Activated T-cell treated with anti-CD3 and anti-CD28 coated beads, Interleukin-2, amount 50 U/mL, for 24 hours (primary cell): ENCODE measurements at regions not wholly inside any gene's neighbourhood (a gene's known extent, or its start where the extent isn't known, plus 50 kb on each side); places are given as distances from the start of the nearest gene placed in this dataset.

Experiments used
- DNase-seq: peaks from one replicate; pipeline ENCODE4 v3.0.0-alpha.2; 2020
- H3K27ac Mint-ChIP-seq: 2 replicates; pipeline ENCODE4 v1.8.0; 2020; ENCODE audit warnings: mild to moderate bottlenecking, mixed read lengths
- H3K27me3 Mint-ChIP-seq: 2 replicates; pipeline ENCODE4 v1.8.0; 2020; ENCODE audit warnings: mixed read lengths
- H3K36me3 Mint-ChIP-seq: 2 replicates; pipeline ENCODE4 v1.8.0; 2020; ENCODE audit warnings: low read depth, mixed read lengths
- H3K4me1 Mint-ChIP-seq: 2 replicates; pipeline ENCODE4 v1.8.0; 2020; ENCODE audit warnings: low read depth, mixed read lengths
- H3K4me3 Mint-ChIP-seq: 2 replicates; pipeline ENCODE4 v1.8.0; 2020; ENCODE audit warnings: mild to moderate bottlenecking, moderate library complexity, mixed read lengths
- H3K9me3 Mint-ChIP-seq: 2 replicates; pipeline ENCODE4 v1.8.0; 2020; ENCODE audit warnings: mixed read lengths

- Mint-ChIP-seq H3K27me3 (no peaks in the 10 kb centered on the region), H3K4me1 (no peaks in the 10 kb centered on the region), H3K4me3 (no peak overlapping the region), H3K9me3 (no peaks in the 10 kb centered on the region), H3K36me3 (no peaks in the 10 kb centered on the region), H3K27ac (no peak overlapping the region)
- DNase-seq = peak; percentile 9
Observed at GRCh38 chr1:53378061-53378460, 50.2 kb upstream of the LRP8 start.

- H3K36me3 Mint-ChIP-seq = no peaks in the 10 kb centered on the region
- no peaks in the 10 kb centered on the region for H3K9me3 Mint-ChIP-seq
- no peaks in the 10 kb centered on the region for H3K4me1 Mint-ChIP-seq
- H3K27ac Mint-ChIP-seq = no peak overlapping the region
- no peaks in the 10 kb centered on the region for H3K27me3 Mint-ChIP-seq
- peak; percentile 3 for DNase-seq
- H3K4me3 Mint-ChIP-seq = no peak overlapping the region
Observed at GRCh38 chr1:53378932-53379661, 51.2 kb upstream of the LRP8 start.

GRCh38 chr1:53379662-53380002 lies 51.8 kb upstream of the LRP8 start:
- H3K27me3 Mint-ChIP-seq = no peaks in the 10 kb centered on the region
- H3K4me1 Mint-ChIP-seq = no peaks in the 10 kb centered on the region
- DNase-seq = peak; percentile 15
- H3K27ac Mint-ChIP-seq = no peak overlapping the region
- no peak overlapping the region for H3K4me3 Mint-ChIP-seq
- no peaks in the 10 kb centered on the region for H3K9me3 Mint-ChIP-seq
- no peaks in the 10 kb centered on the region for H3K36me3 Mint-ChIP-seq

GRCh38 chr1:53380296-53380695 lies 52.4 kb upstream of the LRP8 start:
- H3K4me3 Mint-ChIP-seq = no peak overlapping the region
- no peak overlapping the region for H3K27ac Mint-ChIP-seq
- no peaks in the 10 kb centered on the region for H3K4me1 Mint-ChIP-seq
- no peaks in the 10 kb centered on the region for H3K36me3 Mint-ChIP-seq
- H3K27me3 Mint-ChIP-seq = no peaks in the 10 kb centered on the region
- peak; percentile 3 for DNase-seq
- H3K9me3 Mint-ChIP-seq = no peaks in the 10 kb centered on the region

- no peak overlapping the region for H3K4me3 Mint-ChIP-seq
- peaks cover 2% of the 10 kb centered on the region for H3K4me1 Mint-ChIP-seq
- no peaks in the 10 kb centered on the region for H3K27me3 Mint-ChIP-seq
- H3K27ac Mint-ChIP-seq = no peak overlapping the region
- no peaks in the 10 kb centered on the region for H3K36me3 Mint-ChIP-seq
- no peaks in the 10 kb centered on the region for H3K9me3 Mint-ChIP-seq
- no peak for DNase-seq
Observed at GRCh38 chr1:53381790-53382401, 54.0 kb upstream of the LRP8 start.

- peaks cover 3% of the 10 kb centered on the region for H3K9me3 Mint-ChIP-seq
- no peak overlapping the region for H3K27ac Mint-ChIP-seq
- no peaks in the 10 kb centered on the region for H3K36me3 Mint-ChIP-seq
- H3K4me3 Mint-ChIP-seq = no peak overlapping the region
- H3K27me3 Mint-ChIP-seq = no peaks in the 10 kb centered on the region
- H3K4me1 Mint-ChIP-seq = peaks cover 2% of the 10 kb centered on the region
- DNase-seq = no peak
Observed at GRCh38 chr1:53383136-53383870, 55.4 kb upstream of the LRP8 start.

GRCh38 chr1:53384796-53385195 lies 56.9 kb upstream of the LRP8 start:
- Mint-ChIP-seq H3K4me3 (no peak overlapping the region), H3K36me3 (no peaks in the 10 kb centered on the region), H3K27ac (no peak overlapping the region), H3K4me1 (peaks cover 2% of the 10 kb centered on the region), H3K9me3 (peaks cover 3% of the 10 kb centered on the region), H3K27me3 (no peaks in the 10 kb centered on the region)
- DNase-seq = no peak

GRCh38 chr1:53385276-53386225 lies 57.7 kb upstream of the LRP8 start:
- no peak for DNase-seq
- H3K4me3 Mint-ChIP-seq = no peak overlapping the region
- H3K4me1 Mint-ChIP-seq = peaks cover 2% of the 10 kb centered on the region
- H3K9me3 Mint-ChIP-seq = peaks cover 3% of the 10 kb centered on the region
- no peaks in the 10 kb centered on the region for H3K36me3 Mint-ChIP-seq
- no peak overlapping the region for H3K27ac Mint-ChIP-seq
- no peaks in the 10 kb centered on the region for H3K27me3 Mint-ChIP-seq

GRCh38 chr1:53388963-53389362 lies 61.1 kb upstream of the LRP8 start:
- H3K9me3 Mint-ChIP-seq = peaks cover 3% of the 10 kb centered on the region
- DNase-seq = no peak
- no peak overlapping the region for H3K4me3 Mint-ChIP-seq
- H3K36me3 Mint-ChIP-seq = no peaks in the 10 kb centered on the region
- peaks cover 2% of the 10 kb centered on the region for H3K4me1 Mint-ChIP-seq
- no peaks in the 10 kb centered on the region for H3K27me3 Mint-ChIP-seq
- no peak overlapping the region for H3K27ac Mint-ChIP-seq

- H3K4me1 Mint-ChIP-seq = peaks cover 2% of the 10 kb centered on the region
- H3K4me3 Mint-ChIP-seq = no peak overlapping the region
- DNase-seq = no peak
- H3K27ac Mint-ChIP-seq = no peak overlapping the region
- H3K36me3 Mint-ChIP-seq = no peaks in the 10 kb centered on the region
- no peaks in the 10 kb centered on the region for H3K27me3 Mint-ChIP-seq
- peaks cover 3% of the 10 kb centered on the region for H3K9me3 Mint-ChIP-seq
Observed at GRCh38 chr1:53390261-53390660, 62.4 kb upstream of the LRP8 start.

GRCh38 chr1:53390736-53391135 lies 62.9 kb upstream of the LRP8 start:
- DNase-seq = no peak
- no peaks in the 10 kb centered on the region for H3K27me3 Mint-ChIP-seq
- no peak overlapping the region for H3K4me3 Mint-ChIP-seq
- H3K4me1 Mint-ChIP-seq = peaks cover 2% of the 10 kb centered on the region
- peaks cover 3% of the 10 kb centered on the region for H3K9me3 Mint-ChIP-seq
- H3K27ac Mint-ChIP-seq = no peak overlapping the region
- no peaks in the 10 kb centered on the region for H3K36me3 Mint-ChIP-seq

- no peak for DNase-seq
Observed at GRCh38 chr1:53391296-53391695, 63.4 kb upstream of the LRP8 start.

GRCh38 chr1:53391982-53392381 lies 64.1 kb upstream of the LRP8 start:
- peaks cover 3% of the 10 kb centered on the region for H3K9me3 Mint-ChIP-seq
- no peaks in the 10 kb centered on the region for H3K4me1 Mint-ChIP-seq
- no peaks in the 10 kb centered on the region for H3K36me3 Mint-ChIP-seq
- H3K4me3 Mint-ChIP-seq = no peak overlapping the region
- no peak overlapping the region for H3K27ac Mint-ChIP-seq
- no peak for DNase-seq
- no peaks in the 10 kb centered on the region for H3K27me3 Mint-ChIP-seq

More at GRCh38 chr1:53391296-53391695, 63.4 kb upstream of the LRP8 start:
- Mint-ChIP-seq H3K4me3 (no peak overlapping the region), H3K4me1 (no peaks in the 10 kb centered on the region), H3K27ac (no peak overlapping the region), H3K27me3 (no peaks in the 10 kb centered on the region), H3K9me3 (peaks cover 3% of the 10 kb centered on the region), H3K36me3 (no peaks in the 10 kb centered on the region)

GRCh38 chr1:53392460-53392859 lies 64.6 kb upstream of the LRP8 start:
- no peaks in the 10 kb centered on the region for H3K4me1 Mint-ChIP-seq
- no peaks in the 10 kb centered on the region for H3K36me3 Mint-ChIP-seq
- H3K9me3 Mint-ChIP-seq = no peaks in the 10 kb centered on the region
- H3K27ac Mint-ChIP-seq = no peak overlapping the region
- no peak overlapping the region for H3K4me3 Mint-ChIP-seq
- DNase-seq = no peak
- no peaks in the 10 kb centered on the region for H3K27me3 Mint-ChIP-seq
